Mucosa of descending colon (tissue), 3 donors: ENCODE measurements at regions not wholly inside any gene's neighbourhood (a gene's known extent, or its start where the extent isn't known, plus 50 kb on each side); places are given as distances from the start of the nearest gene placed in this dataset.
"Not testable (repeated sequence)": the region's sequence is repeated elsewhere in the genome, so short reads cannot be mapped to it uniquely, and the experiment has no call there.

Source experiments
- ATAC-seq: fragments of 200-7000 bp; cut with Tn5 transposase; one replicate; pipeline ENCODE4 v1.9.1; 2020; ENCODE audit warnings: mild to moderate bottlenecking, moderate library complexity
- DNase-seq, 3 donors: peaks; one replicate each; pipeline ENCODE4 v3.0.0-alpha.2; 2020
- H3K36me3 ChIP-seq: fragments of 200-600 bp; one replicate; pipeline ENCODE4 v1.8.0; 2021; ENCODE audit warnings: low read depth, mild to moderate bottlenecking
- H3K4me1 ChIP-seq: fragments of 200-600 bp; one replicate; pipeline ENCODE4 v1.8.0; 2021; ENCODE audit warnings: low read depth, mild to moderate bottlenecking
- H3K4me3 ChIP-seq: fragments of 200-600 bp; one replicate; pipeline ENCODE4 v1.8.0; 2021; ENCODE audit warnings: mild to moderate bottlenecking
- H3K9me3 ChIP-seq: fragments of 200-600 bp; one replicate; pipeline ENCODE4 v1.8.0; 2021; ENCODE audit warnings: mild to moderate bottlenecking
- intact Hi-C, 2 donors: fragments of 100-400 bp; cut with DNase I in 1 of 2; cut with micrococcal nuclease in 1 of 2; formaldehyde crosslinking; loops; one replicate each; pipeline versions ENCODE4 v1.11.0 to v1.11.1; 2022; cut with DNase I, micrococcal nuclease
- TF ChIP-seq, protein P1 (sequence below): fragments of 200-600 bp; IDR thresholded peaks from one replicate; pipeline ENCODE4 v1.8.0; 2022; ENCODE audit warnings: antibody characterized with exemption, mild to moderate bottlenecking
- donor health status: DM: no; HTN: no; CAD: no; lungs with moderate emphysema.
- donor health status: DM: no; HTN: no; CAD: no.
- donor health status: DM: no; HTN: yes; CAD: no.

DNA sequence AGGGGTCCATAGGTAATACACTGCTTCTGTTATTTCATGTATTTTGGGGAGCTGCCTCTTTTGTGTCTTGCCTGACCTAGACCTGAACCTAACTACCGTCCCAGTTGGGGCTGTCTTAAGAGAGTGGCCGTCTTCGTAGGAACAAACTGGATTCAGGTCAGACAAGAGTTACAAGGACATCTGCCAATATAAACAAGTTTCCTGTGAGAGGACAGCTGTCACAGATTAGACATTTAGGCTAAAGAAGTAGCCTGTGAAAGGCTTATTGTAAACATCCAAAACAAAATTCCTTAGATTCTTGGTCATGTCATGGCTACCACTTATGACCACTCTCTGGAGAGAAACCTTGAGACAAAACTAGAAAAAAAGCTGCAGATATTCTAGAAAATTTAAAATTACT is 797.6 kb upstream of the AADAT start:
- H3K4me3 ChIP-seq: no peak overlapping the region
- H3K36me3 ChIP-seq: no peaks in the 10 kb centered on the region
- DNase-seq (no peak), ATAC-seq (no peak)
- no peaks in the 10 kb centered on the region for H3K4me1 ChIP-seq
- TF ChIP-seq, protein P1, sequence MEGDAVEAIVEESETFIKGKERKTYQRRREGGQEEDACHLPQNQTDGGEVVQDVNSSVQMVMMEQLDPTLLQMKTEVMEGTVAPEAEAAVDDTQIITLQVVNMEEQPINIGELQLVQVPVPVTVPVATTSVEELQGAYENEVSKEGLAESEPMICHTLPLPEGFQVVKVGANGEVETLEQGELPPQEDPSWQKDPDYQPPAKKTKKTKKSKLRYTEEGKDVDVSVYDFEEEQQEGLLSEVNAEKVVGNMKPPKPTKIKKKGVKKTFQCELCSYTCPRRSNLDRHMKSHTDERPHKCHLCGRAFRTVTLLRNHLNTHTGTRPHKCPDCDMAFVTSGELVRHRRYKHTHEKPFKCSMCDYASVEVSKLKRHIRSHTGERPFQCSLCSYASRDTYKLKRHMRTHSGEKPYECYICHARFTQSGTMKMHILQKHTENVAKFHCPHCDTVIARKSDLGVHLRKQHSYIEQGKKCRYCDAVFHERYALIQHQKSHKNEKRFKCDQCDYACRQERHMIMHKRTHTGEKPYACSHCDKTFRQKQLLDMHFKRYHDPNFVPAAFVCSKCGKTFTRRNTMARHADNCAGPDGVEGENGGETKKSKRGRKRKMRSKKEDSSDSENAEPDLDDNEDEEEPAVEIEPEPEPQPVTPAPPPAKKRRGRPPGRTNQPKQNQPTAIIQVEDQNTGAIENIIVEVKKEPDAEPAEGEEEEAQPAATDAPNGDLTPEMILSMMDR: no peak
- H3K9me3 ChIP-seq: no peaks in the 10 kb centered on the region
- intact Hi-C loops: no loop called here

DNA sequence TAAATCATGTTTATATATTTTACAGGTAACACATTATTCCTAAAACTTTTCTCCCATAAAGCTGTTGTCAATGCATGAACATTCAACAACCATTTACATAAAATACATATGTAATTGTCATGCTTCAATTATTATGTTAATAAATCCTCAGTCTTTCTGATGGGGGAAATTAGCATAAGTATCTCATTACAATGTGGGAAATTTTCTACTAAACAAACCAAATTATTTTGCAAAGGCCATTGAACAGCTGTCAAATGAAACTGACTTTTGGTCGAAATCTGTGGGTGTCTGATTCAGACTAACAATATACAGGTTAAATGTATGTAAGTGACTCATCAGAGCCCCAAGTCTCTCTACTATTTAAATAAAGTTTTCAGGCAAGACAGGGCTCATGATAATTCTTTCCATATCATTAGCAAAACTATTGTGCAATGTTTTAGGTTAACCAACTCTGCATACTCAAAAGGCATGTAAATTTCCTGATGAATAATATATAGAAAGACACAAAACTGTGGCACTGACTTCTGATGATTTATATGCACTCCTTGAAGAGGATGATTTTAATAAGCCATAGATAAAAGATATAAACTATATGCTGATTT is 795.3 kb upstream of the AADAT start:
- ATAC-seq (no peak), DNase-seq (no peak)
- Histone ChIP-seq H3K4me1 (no peaks in the 10 kb centered on the region), H3K9me3 (no peaks in the 10 kb centered on the region), H3K4me3 (no peak overlapping the region), H3K36me3 (no peaks in the 10 kb centered on the region)
- intact Hi-C loops: no loop called here
- TF ChIP-seq, protein P1: no peak

DNA sequence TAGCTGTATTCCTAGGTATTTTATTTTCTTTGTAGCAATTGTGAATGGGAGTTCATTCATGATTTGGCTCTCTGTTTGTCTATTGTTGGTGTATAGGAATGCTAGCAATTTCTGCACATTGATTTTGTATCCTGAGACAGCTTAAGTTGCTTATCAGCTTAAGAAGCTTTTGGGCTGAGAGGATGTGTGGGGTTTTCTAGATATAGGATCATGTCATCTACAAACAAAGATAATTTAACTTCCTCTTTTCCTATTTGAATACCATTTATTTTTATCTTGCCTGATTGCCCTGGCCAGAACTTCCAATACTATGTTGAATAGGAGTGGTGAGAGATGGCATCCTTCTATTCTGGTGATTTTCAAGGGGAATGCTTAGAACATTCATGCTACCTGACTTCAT is 791.9 kb upstream of the AADAT start:
- H3K9me3 ChIP-seq, DNase-seq, intact Hi-C loops, H3K4me1 ChIP-seq, H3K4me3 ChIP-seq, H3K36me3 ChIP-seq, ATAC-seq: not testable (repeated sequence)

DNA sequence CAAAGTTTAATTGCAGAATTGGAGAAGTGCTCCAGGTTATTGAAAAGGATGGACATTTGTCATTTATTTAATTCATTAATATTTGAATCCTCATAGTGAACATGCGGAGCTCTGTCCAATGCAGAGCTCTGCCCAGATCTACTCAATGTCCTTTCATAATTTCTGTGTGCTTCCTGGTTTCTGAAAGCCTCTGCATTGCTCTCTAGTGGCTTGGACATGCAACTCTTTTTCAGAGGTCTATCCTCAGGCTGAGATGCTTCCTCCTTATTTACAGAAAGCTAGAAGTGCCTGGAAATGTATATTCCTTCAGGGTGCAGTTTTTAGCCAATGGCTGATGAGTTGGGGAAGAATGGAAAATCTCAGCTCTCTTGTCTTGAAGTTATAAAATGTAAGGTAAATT is 786.1 kb upstream of the AADAT start:
- Histone ChIP-seq H3K4me3 (no peak overlapping the region), H3K9me3 (no peaks in the 10 kb centered on the region), H3K4me1 (no peaks in the 10 kb centered on the region), H3K36me3 (no peaks in the 10 kb centered on the region)
- DNase-seq: no peak
- no peak for ATAC-seq
- TF ChIP-seq, protein P1: no peak
- intact Hi-C loops: no loop called here

DNA sequence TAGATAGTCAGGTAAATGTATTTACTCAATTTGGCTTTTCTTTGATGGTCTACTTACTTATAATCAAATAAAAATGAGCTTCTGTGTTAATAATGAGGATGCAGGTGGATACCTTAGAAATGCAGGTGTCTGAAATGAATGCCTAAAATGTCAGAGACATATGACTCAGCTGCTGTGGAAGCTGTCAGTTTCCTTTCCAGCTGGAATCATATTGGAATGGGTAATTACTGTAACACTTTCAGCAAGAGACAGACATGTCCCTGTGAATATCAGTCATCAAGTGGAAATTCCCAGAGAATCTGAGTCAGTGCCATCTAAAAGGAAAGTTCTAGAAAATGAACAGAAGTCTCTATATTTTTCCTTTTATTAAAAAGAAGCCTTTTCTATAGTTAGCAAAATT is 783.0 kb upstream of the AADAT start:
- no peaks in the 10 kb centered on the region for H3K36me3 ChIP-seq
- intact Hi-C loops: no loop called here
- no peaks in the 10 kb centered on the region for H3K4me1 ChIP-seq
- H3K4me3 ChIP-seq: no peak overlapping the region
- H3K9me3 ChIP-seq: no peaks in the 10 kb centered on the region
- ATAC-seq: no peak
- TF ChIP-seq, protein P1: no peak
- no peak for DNase-seq

DNA sequence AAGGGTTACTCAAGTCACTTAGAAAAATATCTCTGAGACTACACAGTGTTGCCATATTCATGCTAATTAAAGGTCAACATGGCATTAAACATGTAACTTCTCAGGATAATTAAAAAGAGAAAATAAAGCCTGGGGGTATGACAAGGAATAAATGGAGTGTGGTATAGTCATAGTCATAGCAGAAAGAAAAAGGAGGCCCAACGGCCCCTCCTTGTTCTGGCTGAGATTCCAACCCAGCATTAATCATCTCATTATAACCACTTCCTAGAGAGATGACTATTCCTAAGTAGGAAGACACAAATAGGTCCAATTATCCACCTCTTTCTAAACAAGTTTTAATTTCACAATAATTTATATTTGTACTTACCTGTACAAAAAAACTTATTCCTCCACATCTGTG is 778.4 kb upstream of the AADAT start:
- no peak for DNase-seq
- Histone ChIP-seq H3K4me3 (no peak overlapping the region), H3K9me3 (no peaks in the 10 kb centered on the region), H3K36me3 (no peaks in the 10 kb centered on the region), H3K4me1 (no peaks in the 10 kb centered on the region)
- intact Hi-C loops: no loop called here
- TF ChIP-seq, protein P1: no peak
- no peak for ATAC-seq
